ENCODE measurements at regions not wholly inside any gene's neighbourhood (a gene's known extent, or its start where the extent isn't known, plus 50 kb on each side); places are given as distances from the start of the nearest gene placed in this dataset.

DNA sequence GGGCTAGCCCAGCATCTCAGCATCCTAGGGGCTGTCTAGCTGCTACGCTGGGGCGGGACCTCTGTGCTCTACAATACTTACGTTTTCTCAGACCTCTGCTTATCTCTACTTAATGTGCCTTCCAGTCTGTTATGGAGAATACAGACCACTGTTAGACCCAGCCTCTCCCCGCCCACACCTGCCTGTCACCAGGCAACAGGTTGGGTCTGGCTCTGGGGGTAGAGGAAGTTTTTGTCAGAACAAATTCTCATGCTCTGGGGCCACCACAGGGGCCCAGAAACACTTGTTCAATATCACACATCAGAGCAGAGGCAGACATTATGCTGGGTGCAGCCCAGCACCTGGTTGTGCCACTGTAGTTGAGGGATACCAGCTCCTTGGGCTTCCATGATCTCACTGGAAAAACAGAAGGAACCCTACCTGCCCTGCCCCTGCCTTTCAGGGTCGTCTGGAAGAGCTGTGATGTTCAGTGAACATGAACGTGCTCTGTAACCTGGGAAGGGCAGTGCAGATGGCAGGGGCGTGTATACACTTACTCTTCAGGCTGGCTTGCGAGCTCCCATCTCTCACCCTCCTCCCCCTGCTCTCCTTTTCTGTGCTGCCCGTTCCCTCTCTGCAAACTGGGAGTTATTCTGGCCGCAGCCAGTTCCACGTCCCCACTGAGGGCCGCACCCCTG lies 135.2 kb upstream of the PODXL start:
- H3K4me3 ChIP-seq (ENCODE audit: low read depth, low read length) = no peak overlapping the region
- no peak for DNase-seq (ENCODE audit: low read depth)
- TF ChIP-seq, protein P1, sequence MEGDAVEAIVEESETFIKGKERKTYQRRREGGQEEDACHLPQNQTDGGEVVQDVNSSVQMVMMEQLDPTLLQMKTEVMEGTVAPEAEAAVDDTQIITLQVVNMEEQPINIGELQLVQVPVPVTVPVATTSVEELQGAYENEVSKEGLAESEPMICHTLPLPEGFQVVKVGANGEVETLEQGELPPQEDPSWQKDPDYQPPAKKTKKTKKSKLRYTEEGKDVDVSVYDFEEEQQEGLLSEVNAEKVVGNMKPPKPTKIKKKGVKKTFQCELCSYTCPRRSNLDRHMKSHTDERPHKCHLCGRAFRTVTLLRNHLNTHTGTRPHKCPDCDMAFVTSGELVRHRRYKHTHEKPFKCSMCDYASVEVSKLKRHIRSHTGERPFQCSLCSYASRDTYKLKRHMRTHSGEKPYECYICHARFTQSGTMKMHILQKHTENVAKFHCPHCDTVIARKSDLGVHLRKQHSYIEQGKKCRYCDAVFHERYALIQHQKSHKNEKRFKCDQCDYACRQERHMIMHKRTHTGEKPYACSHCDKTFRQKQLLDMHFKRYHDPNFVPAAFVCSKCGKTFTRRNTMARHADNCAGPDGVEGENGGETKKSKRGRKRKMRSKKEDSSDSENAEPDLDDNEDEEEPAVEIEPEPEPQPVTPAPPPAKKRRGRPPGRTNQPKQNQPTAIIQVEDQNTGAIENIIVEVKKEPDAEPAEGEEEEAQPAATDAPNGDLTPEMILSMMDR (conservative IDR thresholded peaks at IDR 0.05; ENCODE audit: low read depth, low read length) = no peak

- TF ChIP-seq, protein P1 (conservative IDR thresholded peaks at IDR 0.05; ENCODE audit: low read depth, low read length) = no peak
- no peak for DNase-seq (ENCODE audit: low read depth)
- H3K4me3 ChIP-seq (ENCODE audit: low read depth, low read length) = no peak overlapping the region
These were observed 134.0 kb upstream of the PODXL start for GRCh38 chr7:131690441-131690840.

GRCh38 chr7:131689662-131690234 lies 133.3 kb upstream of the PODXL start:
- no peak overlapping the region for H3K4me3 ChIP-seq (ENCODE audit: low read depth, low read length)
- TF ChIP-seq, protein P1 (conservative IDR thresholded peaks at IDR 0.05; ENCODE audit: low read depth, low read length) = no peak
- DNase-seq (ENCODE audit: low read depth) = no peak

DNA sequence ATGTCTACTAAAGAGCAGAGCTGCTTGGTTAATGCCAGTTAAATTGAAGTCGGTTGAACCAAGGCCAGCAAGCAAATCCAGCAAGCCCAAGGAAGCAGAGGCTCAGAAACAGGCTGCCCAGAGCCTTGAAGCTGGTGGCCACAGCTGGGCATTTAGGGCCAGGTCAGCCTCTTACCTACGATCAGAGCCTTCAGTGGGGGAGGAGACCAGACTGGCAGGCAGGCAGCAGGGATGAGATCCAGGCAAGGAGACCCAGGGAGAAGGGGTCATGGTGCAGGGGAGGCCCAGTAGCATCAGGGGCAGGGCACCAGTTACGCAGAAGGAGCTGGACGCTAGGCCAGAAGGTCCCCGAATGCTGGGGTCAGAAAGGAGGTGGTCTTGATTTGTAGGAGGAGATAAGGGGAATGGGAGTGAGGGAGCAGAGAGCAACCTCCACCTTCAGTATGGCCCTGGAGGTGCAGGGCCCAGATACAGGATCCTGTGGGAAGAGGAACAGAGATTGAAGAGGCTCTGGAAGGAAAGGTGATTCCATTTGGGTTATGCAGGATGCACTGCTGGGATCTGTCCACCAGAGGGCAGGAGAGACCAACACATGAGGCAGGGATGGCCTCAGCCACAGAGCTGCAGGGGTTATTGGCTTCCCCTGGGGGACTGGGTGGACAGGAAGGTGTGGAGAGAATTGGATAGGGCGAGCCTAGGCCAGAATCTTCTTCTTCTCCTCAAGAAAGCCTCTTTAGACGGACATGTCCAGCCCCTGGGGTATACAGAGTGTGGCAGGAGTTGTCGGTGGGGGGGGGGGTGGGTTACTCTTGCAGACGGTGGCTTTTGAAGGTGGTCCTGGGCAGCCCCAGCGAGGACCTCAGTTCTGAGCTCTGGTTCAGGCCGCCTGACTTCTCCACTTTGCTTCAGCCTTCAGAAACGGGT lies 132.6 kb upstream of the PODXL start:
- peak; percentile 16 for DNase-seq (ENCODE audit: low read depth)
- no peak overlapping the region for H3K4me3 ChIP-seq (ENCODE audit: low read depth, low read length)
- TF ChIP-seq, protein P1 (conservative IDR thresholded peaks at IDR 0.05; ENCODE audit: low read depth, low read length) = peak; percentile 97

DNA sequence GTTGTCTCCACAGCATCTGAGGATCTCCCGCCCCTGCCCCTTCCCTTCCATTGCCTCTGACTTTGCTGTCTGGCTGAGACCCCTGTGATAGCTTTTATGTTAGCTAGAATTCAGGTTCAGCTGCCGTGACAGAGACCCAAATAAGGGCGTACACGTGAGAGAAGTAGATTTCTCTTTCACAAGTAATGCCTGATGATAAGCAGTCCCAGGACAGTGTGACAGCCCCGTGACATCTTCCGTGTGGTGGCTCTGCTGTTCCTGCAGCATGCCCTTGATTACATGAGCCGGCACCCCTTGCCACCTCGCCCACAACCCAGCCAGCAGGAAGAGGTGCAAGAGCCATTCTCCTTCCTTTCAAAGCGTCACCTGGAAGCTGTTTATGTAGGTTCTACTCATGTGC lies 130.9 kb upstream of the PODXL start:
- H3K4me3 ChIP-seq (ENCODE audit: low read depth, low read length) = no peak overlapping the region
- DNase-seq (ENCODE audit: low read depth) = no peak
- TF ChIP-seq, protein P1 (conservative IDR thresholded peaks at IDR 0.05; ENCODE audit: low read depth, low read length) = no peak

- TF ChIP-seq, protein P1 (conservative IDR thresholded peaks at IDR 0.05; ENCODE audit: low read depth, low read length) = no peak
- H3K4me3 ChIP-seq (ENCODE audit: low read depth, low read length) = no peak overlapping the region
- DNase-seq (ENCODE audit: low read depth) = no peak
These were observed 130.4 kb upstream of the PODXL start for GRCh38 chr7:131686833-131687232.
